ENCODE measurements at regions not wholly inside any gene's neighbourhood (a gene's known extent, or its start where the extent isn't known, plus 50 kb on each side); places are given as distances from the start of the nearest gene placed in this dataset.
A peak's percentile ranks its signal among the peaks of the same experiment; 100 is the strongest.

- DNase-seq (ENCODE audit: low read depth) = no peak
Measured at GRCh38 chr3:66931291-66931690, 66.8 kb upstream of the KBTBD8 start.

- DNase-seq (ENCODE audit: low read depth) = no peak
Measured at GRCh38 chr3:66931699-66932098, 66.4 kb upstream of the KBTBD8 start.

- no peak for DNase-seq (ENCODE audit: low read depth)
Measured at GRCh38 chr3:66933233-66933632, 64.9 kb upstream of the KBTBD8 start.

- DNase-seq (ENCODE audit: low read depth) = no peak
Measured at GRCh38 chr3:66934041-66934440, 64.1 kb upstream of the KBTBD8 start.

GRCh38 chr3:66934725-66935124, 63.4 kb upstream of the KBTBD8 start:
- DNase-seq (ENCODE audit: low read depth) = no peak

GRCh38 chr3:66937041-66937440, 61.1 kb upstream of the KBTBD8 start:
- peak; percentile 65 for DNase-seq (ENCODE audit: low read depth)

GRCh38 chr3:66938338-66938963, 59.7 kb upstream of the KBTBD8 start:
- peak; percentile 65 for DNase-seq (ENCODE audit: low read depth)

- DNase-seq (ENCODE audit: low read depth) = no peak
Measured at GRCh38 chr3:66948041-66948440, 50.1 kb upstream of the KBTBD8 start.

All from RPMI7951 (cell line).